T-helper 17 cell (primary cell): ENCODE measurements at regions not wholly inside any gene's neighbourhood (a gene's known extent, or its start where the extent isn't known, plus 50 kb on each side); places are given as distances from the start of the nearest gene placed in this dataset.

Experiments
- ATAC-seq: fragments of 150-1000 bp; cut with Tn5 transposase; 2 replicates; pipeline ENCODE4 v1.10.0; 2021; ENCODE audit warnings: mild to moderate bottlenecking, moderate library complexity
- DNase-seq, 3 donors: peaks; one replicate each; pipeline versions ENCODE4 v3.0.0 to v3.0.0-alpha.2; 2020 to 2021
- H3K9me3 ChIP-seq: one replicate; pipeline ENCODE4 v1.7.0; 2013; ENCODE audit warnings: low read length, mild to moderate bottlenecking; ENCODE audit not compliant: control insufficient read depth, poor library complexity, severe bottlenecking
- H3K27ac Mint-ChIP-seq: one replicate; pipeline ENCODE4 v1.8.0; 2022; ENCODE audit warnings: mild to moderate bottlenecking, moderate library complexity, mixed read lengths
- H3K27me3 Mint-ChIP-seq: one replicate; pipeline ENCODE4 v1.8.0; 2022; ENCODE audit warnings: mixed read lengths
- H3K36me3 Mint-ChIP-seq: one replicate; pipeline ENCODE4 v1.8.0; 2022; ENCODE audit warnings: low read depth, mixed read lengths
- H3K4me1 Mint-ChIP-seq: one replicate; pipeline ENCODE4 v1.8.0; 2022; ENCODE audit warnings: mild to moderate bottlenecking, mixed read lengths
- H3K4me3 Mint-ChIP-seq: one replicate; pipeline ENCODE4 v1.8.0; 2022; ENCODE audit warnings: mild to moderate bottlenecking, moderate library complexity, mixed read lengths

- ATAC-seq (no peak), DNase-seq (no peak)
- no peaks in the 10 kb centered on the region for H3K9me3 ChIP-seq
- Mint-ChIP-seq H3K4me3 (no peak overlapping the region), H3K27me3 (no peaks in the 10 kb centered on the region), H3K27ac (no peak overlapping the region), H3K4me1 (no peaks in the 10 kb centered on the region), H3K36me3 (peaks cover 2% of the 10 kb centered on the region)
Observed at GRCh38 chr13:71285700-71286099, 581.3 kb downstream of the DACH1 start.

GRCh38 chr13:71278512-71278911, 588.5 kb downstream of the DACH1 start:
- Mint-ChIP-seq H3K27ac (no peak overlapping the region), H3K4me1 (peaks cover 2% of the 10 kb centered on the region), H3K27me3 (no peaks in the 10 kb centered on the region), H3K4me3 (no peak overlapping the region), H3K36me3 (no peaks in the 10 kb centered on the region)
- DNase-seq (no peak), ATAC-seq (no peak)
- H3K9me3 ChIP-seq, result no peaks in the 10 kb centered on the region

- H3K27me3 Mint-ChIP-seq, result no peaks in the 10 kb centered on the region
Observed at GRCh38 chr13:71274923-71275608, 591.9 kb downstream of the DACH1 start.

GRCh38 chr13:71261256-71261655, 605.7 kb downstream of the DACH1 start:
- no peaks in the 10 kb centered on the region for H3K9me3 ChIP-seq
- Mint-ChIP-seq H3K27ac (no peak overlapping the region), H3K36me3 (no peaks in the 10 kb centered on the region), H3K27me3 (peaks cover 6% of the 10 kb centered on the region), H3K4me1 (peaks cover 3% of the 10 kb centered on the region), H3K4me3 (no peak overlapping the region)
- no peak for DNase-seq
- no peak for ATAC-seq

More at GRCh38 chr13:71274923-71275608, 591.9 kb downstream of the DACH1 start:
- Mint-ChIP-seq H3K36me3 (no peaks in the 10 kb centered on the region), H3K4me3 (no peak overlapping the region), H3K27ac (no peak overlapping the region), H3K4me1 (peaks cover 2% of the 10 kb centered on the region)
- ATAC-seq, result no peak
- no peak for DNase-seq
- H3K9me3 ChIP-seq, result no peaks in the 10 kb centered on the region

GRCh38 chr13:71260246-71260645, 606.8 kb downstream of the DACH1 start:
- peaks cover 6% of the 10 kb centered on the region for H3K27me3 Mint-ChIP-seq
- H3K36me3 Mint-ChIP-seq, result no peaks in the 10 kb centered on the region
- no peaks in the 10 kb centered on the region for H3K9me3 ChIP-seq
- DNase-seq (no peak), ATAC-seq (no peak)
- no peak overlapping the region for H3K4me3 Mint-ChIP-seq
- H3K4me1 Mint-ChIP-seq, result peaks cover 3% of the 10 kb centered on the region
- no peak overlapping the region for H3K27ac Mint-ChIP-seq

- DNase-seq (no peak), ATAC-seq (no peak)
- no peaks in the 10 kb centered on the region for H3K27me3 Mint-ChIP-seq
- no peaks in the 10 kb centered on the region for H3K4me1 Mint-ChIP-seq
- no peaks in the 10 kb centered on the region for H3K9me3 ChIP-seq
- H3K4me3 Mint-ChIP-seq, result no peak overlapping the region
- H3K27ac Mint-ChIP-seq, result no peak overlapping the region
- H3K36me3 Mint-ChIP-seq, result no peaks in the 10 kb centered on the region
Observed at GRCh38 chr13:71255633-71256032, 611.4 kb downstream of the DACH1 start.

GRCh38 chr13:71254384-71254783, 612.6 kb downstream of the DACH1 start:
- Mint-ChIP-seq H3K27ac (no peak overlapping the region), H3K4me1 (no peaks in the 10 kb centered on the region), H3K27me3 (no peaks in the 10 kb centered on the region), H3K36me3 (no peaks in the 10 kb centered on the region), H3K4me3 (no peak overlapping the region)
- ATAC-seq, result no peak
- no peak for DNase-seq
- H3K9me3 ChIP-seq, result no peaks in the 10 kb centered on the region

- no peaks in the 10 kb centered on the region for H3K36me3 Mint-ChIP-seq
- no peaks in the 10 kb centered on the region for H3K9me3 ChIP-seq
- H3K4me3 Mint-ChIP-seq, result no peak overlapping the region
- no peak for DNase-seq
- ATAC-seq, result no peak
- no peaks in the 10 kb centered on the region for H3K27me3 Mint-ChIP-seq
- no peak overlapping the region for H3K27ac Mint-ChIP-seq
- H3K4me1 Mint-ChIP-seq, result no peaks in the 10 kb centered on the region
Observed at GRCh38 chr13:71252184-71252704, 614.8 kb downstream of the DACH1 start.

- H3K4me1 Mint-ChIP-seq, result no peaks in the 10 kb centered on the region
- no peak overlapping the region for H3K27ac Mint-ChIP-seq
- H3K4me3 Mint-ChIP-seq, result no peak overlapping the region
- ATAC-seq (no peak), DNase-seq (no peak)
- no peaks in the 10 kb centered on the region for H3K9me3 ChIP-seq
- H3K27me3 Mint-ChIP-seq, result no peaks in the 10 kb centered on the region
- no peaks in the 10 kb centered on the region for H3K36me3 Mint-ChIP-seq
Observed at GRCh38 chr13:71251292-71251951, 615.6 kb downstream of the DACH1 start.

GRCh38 chr13:71249011-71249410, 618.0 kb downstream of the DACH1 start:
- no peak for DNase-seq
- Mint-ChIP-seq H3K4me3 (no peak overlapping the region), H3K27ac (no peak overlapping the region), H3K4me1 (no peaks in the 10 kb centered on the region), H3K27me3 (no peaks in the 10 kb centered on the region), H3K36me3 (no peaks in the 10 kb centered on the region)
- H3K9me3 ChIP-seq, result no peaks in the 10 kb centered on the region
- no peak for ATAC-seq

GRCh38 chr13:71244161-71244560, 622.8 kb downstream of the DACH1 start:
- Mint-ChIP-seq H3K36me3 (no peaks in the 10 kb centered on the region), H3K4me1 (no peaks in the 10 kb centered on the region)
- no peak for ATAC-seq

GRCh38 chr13:71242201-71242600, 624.8 kb downstream of the DACH1 start:
- Mint-ChIP-seq H3K4me3 (no peak overlapping the region), H3K27ac (no peak overlapping the region), H3K27me3 (no peaks in the 10 kb centered on the region), H3K4me1 (no peaks in the 10 kb centered on the region), H3K36me3 (no peaks in the 10 kb centered on the region)
- ATAC-seq, result no peak
- H3K9me3 ChIP-seq, result no peaks in the 10 kb centered on the region
- DNase-seq, result no peak

More at GRCh38 chr13:71244161-71244560, 622.8 kb downstream of the DACH1 start:
- Mint-ChIP-seq H3K27ac (no peak overlapping the region), H3K4me3 (no peak overlapping the region), H3K27me3 (no peaks in the 10 kb centered on the region)
- H3K9me3 ChIP-seq, result no peaks in the 10 kb centered on the region
- no peak for DNase-seq

- H3K4me1 Mint-ChIP-seq, result no peaks in the 10 kb centered on the region
- H3K4me3 Mint-ChIP-seq, result no peak overlapping the region
- H3K27ac Mint-ChIP-seq, result no peak overlapping the region
- no peaks in the 10 kb centered on the region for H3K27me3 Mint-ChIP-seq
- DNase-seq (no peak), ATAC-seq (no peak)
- H3K36me3 Mint-ChIP-seq, result no peaks in the 10 kb centered on the region
- no peaks in the 10 kb centered on the region for H3K9me3 ChIP-seq
Observed at GRCh38 chr13:71240911-71241310, 626.1 kb downstream of the DACH1 start.

- no peak overlapping the region for H3K4me3 Mint-ChIP-seq
- no peaks in the 10 kb centered on the region for H3K4me1 Mint-ChIP-seq
- DNase-seq (no peak), ATAC-seq (no peak)
- no peaks in the 10 kb centered on the region for H3K36me3 Mint-ChIP-seq
- H3K27me3 Mint-ChIP-seq, result no peaks in the 10 kb centered on the region
- H3K27ac Mint-ChIP-seq, result no peak overlapping the region
- H3K9me3 ChIP-seq, result no peaks in the 10 kb centered on the region
Observed at GRCh38 chr13:71237332-71237731, 629.7 kb downstream of the DACH1 start.
